ENCODE measurements at regions not wholly inside any gene's neighbourhood (a gene's known extent, or its start where the extent isn't known, plus 50 kb on each side); places are given as distances from the start of the nearest gene placed in this dataset.

GRCh38 chr5:99807346-99807745 is 727.8 kb upstream of the FAM174A start:
- H3K79me2 ChIP-seq (ENCODE audit: control insufficient read depth, insufficient read depth, low read length) = no peaks in the 10 kb centered on the region
- no peak overlapping the region for H2AFZ ChIP-seq (ENCODE audit: low read length)
- no peaks in the 10 kb centered on the region for H3K36me3 ChIP-seq (ENCODE audit: control insufficient read depth, insufficient read depth, low read length)
- TF ChIP-seq CTCF (conservative IDR thresholded peaks at IDR 0.05 in 1 of 2, IDR thresholded peaks at IDR 0.05 in 1 of 2; ENCODE audit: low read depth in 1 of 2, low read length in 2 of 2) (no peak), EZH2 (IDR thresholded peaks at IDR 0.05; ENCODE audit: low read length, missing control alignments) (no peak)
- no peaks in the 10 kb centered on the region for H4K20me1 ChIP-seq (ENCODE audit: control insufficient read depth, extremely low read depth, insufficient read depth, low read length)
- H3K27ac ChIP-seq (ENCODE audit: insufficient read depth, low read length) = no peak overlapping the region
- no peak overlapping the region for H3K4me3 ChIP-seq (replicated peaks in 1 of 4; ENCODE audit: control extremely low read depth in 1 of 4, insufficient read depth in 1 of 4, low read depth in 3 of 4, low read length in 4 of 4)
- no peaks in the 10 kb centered on the region for H3K27me3 ChIP-seq (ENCODE audit: control insufficient read depth, insufficient read depth, low read length)
- no peaks in the 10 kb centered on the region for H3K9me3 ChIP-seq (ENCODE audit: control insufficient read depth, insufficient read depth, low read depth, low read length)
- no peak overlapping the region for H3K9ac ChIP-seq (ENCODE audit: insufficient read depth, low read length)
- DNase-seq (ENCODE audit: low read depth in 2 of 2) = peak in 1 of 2 donors; percentile 4
- H3K4me2 ChIP-seq (ENCODE audit: extremely low read depth, insufficient read depth, low read length) = no peak overlapping the region
- H3K4me1 ChIP-seq (ENCODE audit: control insufficient read depth, extremely low read depth, insufficient read depth, low read length) = no peaks in the 10 kb centered on the region

DNA sequence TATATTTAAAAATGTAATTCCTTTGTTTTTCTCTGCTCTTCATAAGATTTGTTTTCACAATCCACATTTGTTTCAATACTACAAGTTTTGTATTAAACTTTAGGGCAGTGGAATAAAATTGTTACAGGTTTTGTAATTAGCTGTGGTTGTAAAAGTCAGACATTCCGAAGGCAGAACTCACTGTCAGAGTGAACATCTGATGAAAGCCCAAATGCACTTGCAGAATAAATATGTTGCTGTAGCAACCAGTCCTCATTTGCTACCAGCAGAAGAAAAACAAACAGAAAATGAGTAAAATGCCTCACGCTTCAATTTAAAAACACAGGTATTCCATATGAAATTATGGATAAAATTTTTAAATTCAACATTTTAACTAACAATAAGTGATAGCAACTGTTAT is 740.1 kb upstream of the FAM174A start:
- H3K36me3 ChIP-seq (ENCODE audit: control insufficient read depth, insufficient read depth, low read length) = no peaks in the 10 kb centered on the region
- H3K27me3 ChIP-seq (ENCODE audit: control insufficient read depth, insufficient read depth, low read length) = no peaks in the 10 kb centered on the region
- H3K79me2 ChIP-seq (ENCODE audit: control insufficient read depth, insufficient read depth, low read length) = no peaks in the 10 kb centered on the region
- no peak overlapping the region for H2AFZ ChIP-seq (ENCODE audit: low read length)
- no peak overlapping the region for H3K4me3 ChIP-seq (replicated peaks in 1 of 4; ENCODE audit: control extremely low read depth in 1 of 4, insufficient read depth in 1 of 4, low read depth in 3 of 4, low read length in 4 of 4)
- H3K4me1 ChIP-seq (ENCODE audit: control insufficient read depth, extremely low read depth, insufficient read depth, low read length) = no peaks in the 10 kb centered on the region
- no peak overlapping the region for H3K4me2 ChIP-seq (ENCODE audit: extremely low read depth, insufficient read depth, low read length)
- no peak overlapping the region for H3K9ac ChIP-seq (ENCODE audit: insufficient read depth, low read length)
- H3K9me3 ChIP-seq (ENCODE audit: control insufficient read depth, insufficient read depth, low read depth, low read length) = no peaks in the 10 kb centered on the region
- H3K27ac ChIP-seq (ENCODE audit: insufficient read depth, low read length) = no peak overlapping the region
- H4K20me1 ChIP-seq (ENCODE audit: control insufficient read depth, extremely low read depth, insufficient read depth, low read length) = no peaks in the 10 kb centered on the region
- DNase-seq (ENCODE audit: low read depth in 2 of 2) = peak; percentile 33 to 36
- TF ChIP-seq EZH2 (IDR thresholded peaks at IDR 0.05; ENCODE audit: low read length, missing control alignments) (no peak), CTCF (conservative IDR thresholded peaks at IDR 0.05 in 1 of 2, IDR thresholded peaks at IDR 0.05 in 1 of 2; ENCODE audit: low read depth in 1 of 2, low read length in 2 of 2) (no peak)

DNA sequence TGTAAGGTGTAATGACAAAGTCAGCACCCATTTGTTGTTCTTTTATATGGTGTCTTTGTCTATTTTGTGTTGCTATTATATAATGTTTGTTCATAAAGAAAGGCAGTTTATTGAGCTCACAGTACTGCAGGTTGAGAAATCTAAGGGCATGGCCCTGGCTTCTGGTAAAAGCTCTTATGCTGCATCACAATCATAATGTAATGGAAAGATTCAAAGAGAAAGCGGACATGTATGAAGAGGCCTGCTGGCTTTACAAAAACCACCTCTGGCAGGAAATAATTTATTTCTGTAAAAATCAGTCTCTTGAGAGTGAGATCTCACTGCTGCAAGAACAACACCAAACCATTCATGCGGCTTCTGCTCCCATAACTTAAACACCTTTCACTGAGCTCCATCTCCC is 746.7 kb upstream of the FAM174A start:
- Histone ChIP-seq H3K79me2 (ENCODE audit: control insufficient read depth, insufficient read depth, low read length) (no peaks in the 10 kb centered on the region), H4K20me1 (ENCODE audit: control insufficient read depth, extremely low read depth, insufficient read depth, low read length) (no peaks in the 10 kb centered on the region), H3K4me2 (ENCODE audit: extremely low read depth, insufficient read depth, low read length) (no peak overlapping the region), H3K9ac (ENCODE audit: insufficient read depth, low read length) (no peak overlapping the region), H3K4me1 (ENCODE audit: control insufficient read depth, extremely low read depth, insufficient read depth, low read length) (no peaks in the 10 kb centered on the region), H3K27me3 (ENCODE audit: control insufficient read depth, insufficient read depth, low read length) (no peaks in the 10 kb centered on the region), H3K27ac (ENCODE audit: insufficient read depth, low read length) (no peak overlapping the region), H3K36me3 (ENCODE audit: control insufficient read depth, insufficient read depth, low read length) (no peaks in the 10 kb centered on the region), H2AFZ (ENCODE audit: low read length) (no peak overlapping the region), H3K9me3 (ENCODE audit: control insufficient read depth, insufficient read depth, low read depth, low read length) (no peaks in the 10 kb centered on the region), H3K4me3 (replicated peaks in 1 of 4; ENCODE audit: control extremely low read depth in 1 of 4, insufficient read depth in 1 of 4, low read depth in 3 of 4, low read length in 4 of 4) (no peak overlapping the region)
- TF ChIP-seq CTCF (conservative IDR thresholded peaks at IDR 0.05 in 1 of 2, IDR thresholded peaks at IDR 0.05 in 1 of 2; ENCODE audit: low read depth in 1 of 2, low read length in 2 of 2) (no peak), EZH2 (IDR thresholded peaks at IDR 0.05; ENCODE audit: low read length, missing control alignments) (no peak)
- DNase-seq (ENCODE audit: low read depth in 2 of 2) = no peak

Data from fibroblast of lung (primary cell).